HG03064 (cell line): ENCODE measurements at regions not wholly inside any gene's neighbourhood (a gene's known extent, or its start where the extent isn't known, plus 50 kb on each side); places are given as distances from the start of the nearest gene placed in this dataset.
"Not testable (repeated sequence)": the region's sequence is repeated elsewhere in the genome, so short reads cannot be mapped to it uniquely, and the experiment has no call there.

Experiments used
- ATAC-seq: cut with Tn5 transposase; IDR thresholded peaks from one replicate; pipeline ENCODE4 v1.9.1; 2021; ENCODE audit warnings: low read depth; ENCODE audit not compliant: unreplicated experiment

- ATAC-seq: no peak
Measured at GRCh38 chr9:90508940-90509339, 133.7 kb downstream of the DIRAS2 start.

- ATAC-seq: no peak
Measured at GRCh38 chr9:90511711-90512110, 130.9 kb downstream of the DIRAS2 start.

GRCh38 chr9:90514877-90515276 lies 127.7 kb downstream of the DIRAS2 start:
- no peak for ATAC-seq

GRCh38 chr9:90515510-90515909 lies 127.1 kb downstream of the DIRAS2 start:
- no peak for ATAC-seq

GRCh38 chr9:90517103-90517502 lies 125.5 kb downstream of the DIRAS2 start:
- no peak for ATAC-seq

- no peak for ATAC-seq
Measured at GRCh38 chr9:90521811-90522570, 120.6 kb downstream of the DIRAS2 start.

- ATAC-seq: no peak
Measured at GRCh38 chr9:90523958-90524357, 118.7 kb downstream of the DIRAS2 start.

- no peak for ATAC-seq
Measured at GRCh38 chr9:90526386-90526785, 116.2 kb downstream of the DIRAS2 start.

GRCh38 chr9:90536094-90536493 lies 106.5 kb downstream of the DIRAS2 start:
- ATAC-seq: not testable (repeated sequence)

GRCh38 chr9:90538566-90538965 lies 104.1 kb downstream of the DIRAS2 start:
- ATAC-seq: no peak

GRCh38 chr9:90539286-90539685 lies 103.3 kb downstream of the DIRAS2 start:
- no peak for ATAC-seq

- ATAC-seq: no peak
Measured at GRCh38 chr9:90540734-90541133, 101.9 kb downstream of the DIRAS2 start.

- ATAC-seq: no peak
Measured at GRCh38 chr9:90544488-90544887, 98.1 kb downstream of the DIRAS2 start.

GRCh38 chr9:90546200-90546599 lies 96.4 kb downstream of the DIRAS2 start:
- ATAC-seq: no peak

GRCh38 chr9:90547896-90548295 lies 94.7 kb downstream of the DIRAS2 start:
- no peak for ATAC-seq

- peak; percentile 85 for ATAC-seq
Measured at GRCh38 chr9:90552317-90552716, 90.3 kb downstream of the DIRAS2 start.

GRCh38 chr9:90555351-90556057 lies 87.1 kb downstream of the DIRAS2 start:
- no peak for ATAC-seq

- no peak for ATAC-seq
Measured at GRCh38 chr9:90556897-90557675, 85.5 kb downstream of the DIRAS2 start.

- ATAC-seq: no peak
Measured at GRCh38 chr9:90559075-90560073, 83.2 kb downstream of the DIRAS2 start.
